Superior temporal gyrus (tissue), 1 donor: ENCODE measurements at regions not wholly inside any gene's neighbourhood (a gene's known extent, or its start where the extent isn't known, plus 50 kb on each side); places are given as distances from the start of the nearest gene placed in this dataset.
"Not testable (repeated sequence)": the region's sequence is repeated elsewhere in the genome, so short reads cannot be mapped to it uniquely, and the experiment has no call there.

Experiments used
- DNase-seq: peaks from one replicate; pipeline ENCODE4 v3.0.0-alpha.2; 2016; ENCODE audit errors: extremely low spot score

- no peak for DNase-seq
These were observed 280.3 kb downstream of the BCAT1 start for GRCh38 chr12:24668563-24668962.

GRCh38 chr12:24664161-24664880 lies 284.6 kb downstream of the BCAT1 start:
- no peak for DNase-seq

- no peak for DNase-seq
These were observed 287.2 kb downstream of the BCAT1 start for GRCh38 chr12:24661657-24662096.

- no peak for DNase-seq
These were observed 289.9 kb downstream of the BCAT1 start for GRCh38 chr12:24659016-24659415.

GRCh38 chr12:24654344-24654743 lies 294.6 kb downstream of the BCAT1 start:
- DNase-seq: not testable (repeated sequence)

- DNase-seq: no peak
These were observed 299.3 kb downstream of the BCAT1 start for GRCh38 chr12:24649634-24650033.

GRCh38 chr12:24649209-24649608 lies 299.7 kb downstream of the BCAT1 start:
- no peak for DNase-seq

- DNase-seq: no peak
These were observed 303.6 kb downstream of the BCAT1 start for GRCh38 chr12:24645254-24645653.

- no peak for DNase-seq
These were observed 305.5 kb downstream of the BCAT1 start for GRCh38 chr12:24643120-24644119.

- no peak for DNase-seq
These were observed 309.3 kb downstream of the BCAT1 start for GRCh38 chr12:24639641-24640040.

- no peak for DNase-seq
These were observed 316.4 kb downstream of the BCAT1 start for GRCh38 chr12:24632466-24632865.

GRCh38 chr12:24631676-24632426 lies 317.1 kb downstream of the BCAT1 start:
- DNase-seq: no peak

GRCh38 chr12:24630856-24631255 lies 318.0 kb downstream of the BCAT1 start:
- DNase-seq: no peak

GRCh38 chr12:24630446-24630845 lies 318.5 kb downstream of the BCAT1 start:
- no peak for DNase-seq

- DNase-seq: no peak
These were observed 323.8 kb downstream of the BCAT1 start for GRCh38 chr12:24625103-24625502.

- DNase-seq: not testable (repeated sequence)
These were observed 328.9 kb downstream of the BCAT1 start for GRCh38 chr12:24619954-24620353.

- DNase-seq: no peak
These were observed 331.4 kb downstream of the BCAT1 start for GRCh38 chr12:24617471-24617870.

GRCh38 chr12:24615967-24616411 lies 332.9 kb downstream of the BCAT1 start:
- no peak for DNase-seq

- DNase-seq: no peak
These were observed 340.1 kb downstream of the BCAT1 start for GRCh38 chr12:24608637-24609285.

GRCh38 chr12:24608108-24608507 lies 340.8 kb downstream of the BCAT1 start:
- no peak for DNase-seq

- no peak for DNase-seq
These were observed 343.0 kb downstream of the BCAT1 start for GRCh38 chr12:24605916-24606315.
